GM20000 (cell line): ENCODE measurements at regions not wholly inside any gene's neighbourhood (a gene's known extent, or its start where the extent isn't known, plus 50 kb on each side); places are given as distances from the start of the nearest gene placed in this dataset.

Source experiments
- DNase-seq: peaks from one replicate; pipeline ENCODE4 v3.0.0; 2012; ENCODE audit warnings: low spot score
- CTCF ChIP-seq: IDR thresholded peaks from 2 replicates; pipeline ENCODE4 v1.5.1; 2012; ENCODE audit warnings: mild to moderate bottlenecking, control low read depth; ENCODE audit errors: extremely low read depth, missing control alignments

- DNase-seq = no peak
- no peak for TF ChIP-seq CTCF
Observed at GRCh38 chr10:44326474-44327030, 58.3 kb downstream of the CXCL12 start.

DNA sequence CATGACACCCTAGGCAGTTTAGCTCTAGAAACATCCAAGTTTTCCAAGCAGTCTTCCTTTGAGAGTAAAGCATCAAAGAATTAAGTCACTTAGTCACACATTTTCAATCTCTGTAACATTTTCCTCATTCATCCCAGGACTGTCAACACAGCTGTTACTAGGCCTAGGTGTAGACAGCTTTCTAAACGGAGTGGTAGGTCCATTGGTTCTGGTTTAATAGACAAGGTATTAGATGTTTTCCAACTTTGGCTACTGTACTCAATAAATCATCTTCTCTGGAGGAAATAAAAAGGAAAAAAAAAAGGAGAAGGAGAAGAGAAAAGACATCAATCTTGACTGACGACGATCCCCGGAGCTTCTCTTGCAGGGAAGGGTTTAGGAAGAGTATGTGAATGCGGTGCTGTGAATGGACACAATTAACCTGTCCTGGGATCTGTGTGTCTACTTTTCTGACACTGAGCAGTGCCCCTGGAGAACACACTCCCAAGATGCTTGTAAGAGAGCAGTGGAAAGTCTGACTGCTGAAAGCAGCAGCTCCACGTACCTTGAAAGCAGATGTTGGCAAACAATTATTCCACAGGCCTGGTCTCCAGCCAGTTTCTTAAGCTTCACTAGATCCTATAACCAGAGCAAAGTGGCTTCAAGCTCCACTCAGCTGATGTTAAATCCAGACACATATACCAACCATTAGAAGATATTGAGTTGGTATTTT lies 59.1 kb downstream of the CXCL12 start:
- no peak for TF ChIP-seq CTCF
- no peak for DNase-seq

DNA sequence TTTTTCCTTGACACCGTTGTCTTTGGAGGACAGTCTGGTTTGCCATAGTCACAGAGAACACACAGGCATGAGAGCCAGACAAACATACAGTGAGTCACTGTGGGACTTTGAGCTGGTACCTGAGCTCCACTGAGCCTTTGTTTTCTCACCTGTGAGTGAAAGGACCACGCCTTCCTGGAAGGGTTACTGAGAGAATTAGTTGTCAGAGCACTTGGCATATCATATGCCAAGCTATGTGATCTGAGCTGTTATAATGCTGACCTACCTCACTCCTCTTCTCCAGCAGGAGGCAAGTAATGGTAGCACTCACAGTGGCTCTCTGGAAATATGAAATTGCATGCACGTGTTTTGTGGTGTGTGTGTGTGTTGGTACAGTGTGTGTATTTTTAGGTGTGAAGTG lies 59.7 kb downstream of the CXCL12 start:
- TF ChIP-seq CTCF = no peak
- no peak for DNase-seq

DNA sequence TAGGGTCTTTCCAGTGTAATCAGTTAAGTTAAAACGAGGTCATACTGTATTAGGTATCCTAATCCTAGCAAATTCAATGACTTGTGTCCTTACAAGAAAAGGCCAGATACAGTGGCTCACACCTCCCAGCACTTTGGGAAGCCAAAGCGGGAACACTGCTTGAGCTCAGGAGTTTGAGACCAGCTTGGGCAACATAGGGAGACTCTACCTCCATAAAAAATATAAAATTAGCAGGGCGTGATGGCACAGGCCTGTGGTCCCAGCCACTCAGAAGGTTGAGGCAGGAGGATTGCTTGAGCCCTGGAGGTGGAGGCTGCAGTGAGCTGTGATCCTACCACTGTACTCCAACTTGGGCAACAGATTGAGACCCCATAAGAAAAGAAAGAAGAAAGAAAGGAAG lies 61.1 kb downstream of the CXCL12 start:
- DNase-seq = no peak
- TF ChIP-seq CTCF = no peak

GRCh38 chr10:44322137-44322536 lies 62.8 kb downstream of the CXCL12 start:
- no peak for DNase-seq
- no peak for TF ChIP-seq CTCF

DNA sequence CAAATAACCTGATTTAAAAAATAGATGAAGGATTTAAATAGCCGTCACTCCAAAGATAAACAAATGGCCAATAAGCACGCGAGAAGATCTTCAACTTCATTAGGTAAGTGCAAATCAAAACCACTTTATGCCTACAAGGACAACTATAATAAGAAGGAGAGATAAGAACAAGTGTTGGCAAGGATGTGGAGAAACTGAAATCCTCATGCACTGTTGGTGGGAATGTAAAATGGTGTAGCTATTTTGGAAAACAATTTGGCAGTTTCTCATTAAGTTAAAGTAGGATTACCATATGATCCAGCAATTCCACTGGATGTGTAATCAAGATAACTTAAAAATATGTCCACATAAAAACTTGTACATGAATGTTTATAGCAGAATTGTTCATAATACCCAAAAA lies 64.1 kb downstream of the CXCL12 start:
- no peak for DNase-seq
- TF ChIP-seq CTCF = no peak

DNA sequence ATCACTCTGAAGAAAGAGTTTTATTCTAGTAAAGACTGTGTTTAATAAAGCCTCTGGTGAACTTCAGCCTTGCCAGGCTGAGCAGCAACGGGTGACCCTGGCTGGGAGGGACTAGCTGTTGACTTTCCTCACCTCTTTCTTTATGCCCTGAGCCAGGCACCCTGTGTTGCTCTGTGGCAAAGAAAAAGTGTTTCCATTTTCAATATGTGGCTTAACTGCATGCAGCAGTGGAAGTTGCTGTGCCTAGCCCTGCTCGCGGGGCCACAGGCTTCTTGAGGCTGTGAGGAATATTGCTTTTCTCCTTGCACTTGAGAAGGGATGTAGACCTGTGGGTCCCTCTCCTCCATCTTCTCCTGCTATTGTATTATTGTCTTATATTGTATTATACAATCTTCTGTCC lies 67.0 kb downstream of the CXCL12 start:
- no peak for DNase-seq
- TF ChIP-seq CTCF = no peak
